HFFc6 (cell line): ENCODE measurements at regions not wholly inside any gene's neighbourhood (a gene's known extent, or its start where the extent isn't known, plus 50 kb on each side); places are given as distances from the start of the nearest gene placed in this dataset.

ENCODE experiments used
- DNase-seq: peaks from one replicate; pipeline ENCODE4 v3.0.0-alpha.2; 2018
- H3K27ac Mint-ChIP-seq: 2 replicates; pipeline ENCODE4 v1.8.0; 2020; ENCODE audit warnings: mild to moderate bottlenecking, mixed read lengths
- H3K27me3 Mint-ChIP-seq: 2 replicates; pipeline ENCODE4 v1.8.0; 2021; ENCODE audit warnings: mild to moderate bottlenecking, moderate library complexity, mixed read lengths; ENCODE audit not compliant: insufficient read depth
- H3K36me3 Mint-ChIP-seq: 2 replicates; pipeline ENCODE4 v1.8.0; 2021; ENCODE audit warnings: low read depth, mixed read lengths
- H3K4me1 Mint-ChIP-seq: 2 replicates; pipeline ENCODE4 v1.8.0; 2020; ENCODE audit warnings: low read depth, mixed read lengths
- H3K4me3 Mint-ChIP-seq: 2 replicates; pipeline ENCODE4 v1.8.0; 2020; ENCODE audit warnings: mild to moderate bottlenecking, moderate library complexity, mixed read lengths
- H3K9me3 Mint-ChIP-seq: 2 replicates; pipeline ENCODE4 v1.8.0; 2020; ENCODE audit warnings: mild to moderate bottlenecking, mixed read lengths
- CTCF ChIP-seq: fragments of 200-600 bp; sonication (generic); IDR thresholded peaks from 2 replicates; pipeline ENCODE4 v1.5.0; 2021; ENCODE audit warnings: antibody characterized with exemption, mild to moderate bottlenecking

GRCh38 chr11:122234257-122234656, 118.2 kb upstream of the BLID start:
- TF ChIP-seq CTCF, result no peak
- Mint-ChIP-seq H3K4me3 (no peak overlapping the region), H3K36me3 (peaks cover 16% of the 10 kb centered on the region), H3K9me3 (no peaks in the 10 kb centered on the region), H3K4me1 (peaks cover 39% of the 10 kb centered on the region), H3K27ac (no peak overlapping the region), H3K27me3 (peaks cover 2% of the 10 kb centered on the region)
- DNase-seq, result no peak

- H3K4me3 Mint-ChIP-seq, result no peak overlapping the region
- DNase-seq, result no peak
- no peak for TF ChIP-seq CTCF
- H3K9me3 Mint-ChIP-seq, result no peaks in the 10 kb centered on the region
- H3K4me1 Mint-ChIP-seq, result peaks cover 39% of the 10 kb centered on the region
- peaks cover 2% of the 10 kb centered on the region for H3K27me3 Mint-ChIP-seq
- H3K36me3 Mint-ChIP-seq, result peaks cover 9% of the 10 kb centered on the region; the same call in 1 of the 2 replicates
- no peak overlapping the region for H3K27ac Mint-ChIP-seq
Observed at GRCh38 chr11:122232985-122233384, 117.0 kb upstream of the BLID start.

GRCh38 chr11:122230385-122230755, 114.4 kb upstream of the BLID start:
- Mint-ChIP-seq H3K27me3 (peaks cover 4% of the 10 kb centered on the region), H3K4me3 (no peak overlapping the region), H3K27ac (no peak overlapping the region), H3K36me3 (no peaks in the 10 kb centered on the region), H3K4me1 (peaks cover 34% of the 10 kb centered on the region), H3K9me3 (no peaks in the 10 kb centered on the region)
- TF ChIP-seq CTCF, result no peak
- DNase-seq, result peak; percentile 68

GRCh38 chr11:122229481-122230384, 113.7 kb upstream of the BLID start:
- H3K36me3 Mint-ChIP-seq, result no peaks in the 10 kb centered on the region
- no peak for TF ChIP-seq CTCF
- no peaks in the 10 kb centered on the region for H3K9me3 Mint-ChIP-seq
- no peak overlapping the region for H3K27ac Mint-ChIP-seq
- peaks cover 4% of the 10 kb centered on the region; the same call in 1 of the 2 replicates for H3K27me3 Mint-ChIP-seq
- no peak for DNase-seq
- H3K4me3 Mint-ChIP-seq, result no peak overlapping the region
- peaks cover 34% of the 10 kb centered on the region for H3K4me1 Mint-ChIP-seq

- Mint-ChIP-seq H3K27ac (no peak overlapping the region), H3K36me3 (no peaks in the 10 kb centered on the region), H3K27me3 (peaks cover 4% of the 10 kb centered on the region; the same call in 1 of the 2 replicates), H3K4me3 (no peak overlapping the region), H3K4me1 (peaks cover 34% of the 10 kb centered on the region), H3K9me3 (no peaks in the 10 kb centered on the region)
- TF ChIP-seq CTCF, result no peak
- no peak for DNase-seq
Observed at GRCh38 chr11:122229078-122229477, 113.1 kb upstream of the BLID start.
